HG03095 (cell line): ENCODE measurements at regions not wholly inside any gene's neighbourhood (a gene's known extent, or its start where the extent isn't known, plus 50 kb on each side); places are given as distances from the start of the nearest gene placed in this dataset.
"Not testable (repeated sequence)": the region's sequence is repeated elsewhere in the genome, so short reads cannot be mapped to it uniquely, and the experiment has no call there.

ENCODE experiments used
- ATAC-seq: cut with Tn5 transposase; IDR thresholded peaks from one replicate; pipeline ENCODE4 v1.9.1; 2021; ENCODE audit warnings: moderate library complexity; ENCODE audit not compliant: unreplicated experiment

GRCh38 chr2:15750433-15750814, 158.8 kb downstream of the DDX1 start:
- no peak for ATAC-seq

GRCh38 chr2:15750822-15751329, 159.2 kb downstream of the DDX1 start:
- no peak for ATAC-seq

DNA sequence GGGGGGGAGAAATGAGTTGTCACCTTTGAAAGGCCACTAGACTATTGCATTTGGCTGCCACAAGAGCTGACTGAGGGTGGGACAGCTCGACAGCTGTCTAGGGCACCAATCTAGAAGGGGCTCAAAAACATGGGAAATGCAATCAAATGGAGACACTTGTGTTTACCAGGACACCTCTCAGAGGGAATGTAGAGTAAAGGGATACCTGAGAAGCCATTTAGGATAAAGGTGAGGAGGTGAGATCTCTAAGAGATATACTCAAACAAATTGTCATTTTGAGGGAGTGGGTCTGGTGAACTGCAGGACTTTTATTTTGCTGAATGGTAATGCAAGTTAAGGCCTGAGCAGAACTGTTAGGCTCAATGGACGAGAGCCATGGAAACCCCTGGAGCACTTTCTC, 159.8 kb downstream of the DDX1 start:
- no peak for ATAC-seq

GRCh38 chr2:15752552-15753232, 161.0 kb downstream of the DDX1 start:
- ATAC-seq = no peak

DNA sequence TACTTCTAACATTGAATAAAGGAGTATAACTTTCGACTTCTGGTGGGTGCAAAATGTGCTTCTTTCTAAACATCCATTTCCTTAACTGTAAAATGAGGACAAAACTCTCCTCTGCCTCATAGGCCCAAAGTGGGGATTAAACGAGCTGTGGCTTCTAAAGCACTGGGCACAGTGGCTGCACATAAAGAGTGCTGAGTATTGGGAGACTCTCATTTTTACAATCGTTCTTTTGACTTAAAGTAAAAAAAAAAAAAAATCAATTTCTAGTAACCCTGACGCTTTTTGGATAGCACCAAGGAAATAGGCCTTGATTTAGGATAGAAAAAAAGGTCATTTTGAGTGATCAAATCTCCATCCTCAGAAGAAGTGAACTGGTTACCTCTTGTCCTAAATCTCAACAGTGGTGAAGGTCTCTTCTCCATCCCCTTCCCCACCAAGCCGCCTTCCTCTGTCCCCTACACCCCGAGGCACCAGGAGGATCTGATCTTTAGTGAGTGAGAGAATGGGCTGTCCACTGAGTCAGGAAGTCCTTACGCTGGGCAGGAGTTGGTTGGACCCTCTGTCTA, 161.6 kb downstream of the DDX1 start:
- ATAC-seq = no peak

- ATAC-seq = no peak
These were observed 162.4 kb downstream of the DDX1 start for GRCh38 chr2:15753811-15754702.

DNA sequence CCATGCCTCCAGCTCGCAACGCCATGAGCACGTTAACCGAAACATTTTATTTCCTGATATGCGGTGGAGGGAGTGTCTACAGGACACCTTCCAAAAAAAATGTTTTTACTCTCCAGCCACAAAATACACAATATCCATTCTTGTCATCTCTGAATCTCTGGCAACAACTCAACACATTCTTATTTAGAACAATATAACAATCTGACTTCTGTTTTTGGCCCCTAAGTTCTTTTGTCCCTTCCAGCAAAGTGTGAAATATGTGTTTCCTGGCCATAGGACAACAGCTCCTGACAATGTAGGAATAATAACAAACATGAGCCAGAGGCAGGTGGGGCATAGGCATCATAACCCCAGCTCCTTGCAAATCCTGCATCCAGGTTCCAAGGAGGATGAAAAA, 163.0 kb downstream of the DDX1 start:
- no peak for ATAC-seq

GRCh38 chr2:15755528-15755927, 163.9 kb downstream of the DDX1 start:
- no peak for ATAC-seq

GRCh38 chr2:15756011-15756550, 164.4 kb downstream of the DDX1 start:
- ATAC-seq = no peak

- ATAC-seq = no peak
These were observed 165.5 kb downstream of the DDX1 start for GRCh38 chr2:15756882-15757819.

- ATAC-seq = no peak
These were observed 166.3 kb downstream of the DDX1 start for GRCh38 chr2:15757820-15758586.

DNA sequence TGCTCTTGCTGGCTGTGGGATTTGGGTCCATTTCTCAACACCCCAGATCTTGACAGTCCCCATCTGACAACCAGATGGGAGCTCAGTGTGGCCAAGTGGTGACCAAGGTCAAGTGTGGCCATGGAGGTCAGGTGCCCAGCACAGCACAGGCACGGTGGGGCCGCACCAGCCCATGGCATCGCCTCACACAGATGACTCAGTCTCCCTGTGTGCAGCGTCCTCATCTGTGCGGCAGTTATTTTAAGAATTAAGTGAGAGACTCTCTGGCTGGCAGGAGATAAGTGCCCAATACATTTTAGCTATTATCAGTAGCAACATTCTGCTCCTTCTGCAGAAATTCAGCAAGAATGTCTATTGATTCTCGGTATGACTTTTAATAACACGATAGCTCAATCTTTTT, 167.2 kb downstream of the DDX1 start:
- no peak for ATAC-seq

DNA sequence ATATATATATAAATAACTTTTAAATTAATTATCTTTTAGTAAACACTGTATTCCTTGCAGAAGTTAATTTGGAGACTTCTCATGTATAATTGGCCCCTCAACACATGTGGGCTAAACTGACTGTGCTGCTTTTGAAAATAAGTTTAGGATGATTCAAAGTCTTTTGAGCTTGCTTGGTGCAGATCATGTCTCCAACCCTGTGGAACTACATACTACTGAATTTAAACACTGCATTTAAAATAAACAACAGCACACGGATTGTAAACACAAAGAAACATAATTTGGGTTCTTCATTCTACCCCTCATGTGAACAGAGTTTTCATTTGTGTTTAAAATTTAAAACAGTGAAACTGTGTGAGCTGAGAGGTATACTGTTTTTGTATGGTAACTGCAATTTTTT, 167.7 kb downstream of the DDX1 start:
- ATAC-seq = no peak

DNA sequence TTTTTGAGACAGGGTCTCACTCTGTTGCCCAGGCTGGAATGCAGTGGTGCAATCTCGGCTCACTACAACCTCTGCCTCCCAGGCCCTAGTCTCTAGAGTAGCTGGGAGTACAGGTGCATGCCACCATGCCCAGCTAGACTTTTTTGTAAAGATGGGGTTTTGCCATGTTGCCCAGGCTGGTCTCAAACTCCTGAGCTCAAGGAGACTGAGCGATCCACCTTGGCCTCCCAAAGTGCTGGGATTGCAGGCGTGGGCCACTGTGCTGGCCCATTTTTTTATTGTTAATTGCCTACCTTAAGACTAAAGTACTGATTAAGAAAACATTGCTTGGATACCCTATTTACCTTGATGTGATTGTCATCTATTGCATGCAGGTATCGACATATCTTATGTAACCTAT, 168.1 kb downstream of the DDX1 start:
- ATAC-seq = not testable (repeated sequence)

DNA sequence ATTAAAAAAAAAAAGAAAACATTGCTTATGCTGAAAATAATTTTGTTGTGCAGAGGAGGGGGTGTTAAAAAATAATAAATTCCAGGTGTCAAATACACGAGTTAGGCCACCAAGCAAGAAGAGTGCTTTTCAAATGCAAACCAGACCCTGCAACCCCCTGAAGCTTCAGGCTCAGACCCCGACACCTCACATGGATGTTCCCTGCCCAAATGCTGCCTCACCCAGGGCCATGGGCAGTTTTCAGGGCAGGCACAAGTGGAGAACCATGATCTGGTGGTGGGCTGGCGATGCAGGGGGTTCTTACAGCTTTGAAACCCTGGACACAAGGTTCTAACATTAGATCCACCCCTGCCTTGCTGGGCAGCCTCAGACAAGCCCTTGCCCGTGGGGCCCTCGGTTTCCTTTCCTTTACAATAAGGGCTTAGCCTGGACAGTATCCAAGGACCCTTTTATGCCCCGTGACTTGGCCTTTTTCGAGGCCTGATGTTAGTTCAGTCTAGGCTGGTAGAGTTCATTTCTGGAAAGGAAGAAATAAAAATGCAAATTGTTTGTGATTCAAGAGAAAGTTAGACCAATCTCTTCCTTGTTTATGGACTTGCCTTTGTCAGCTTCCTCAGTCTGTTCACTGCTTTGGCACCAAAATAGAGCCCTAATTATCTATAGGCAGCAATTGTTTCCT, 168.7 kb downstream of the DDX1 start:
- no peak for ATAC-seq

- no peak for ATAC-seq
These were observed 169.4 kb downstream of the DDX1 start for GRCh38 chr2:15761056-15761455.

GRCh38 chr2:15761910-15762309, 170.2 kb downstream of the DDX1 start:
- no peak for ATAC-seq

GRCh38 chr2:15762449-15762848, 170.8 kb downstream of the DDX1 start:
- no peak for ATAC-seq
